ENCODE measurements at regions not wholly inside any gene's neighbourhood (a gene's known extent, or its start where the extent isn't known, plus 50 kb on each side); places are given as distances from the start of the nearest gene placed in this dataset.

- DNase-seq = no peak
- Mint-ChIP-seq H3K4me3 (no peak overlapping the region), H3K4me1 (ENCODE audit: low read depth) (no peaks in the 10 kb centered on the region), H3K27ac (no peak overlapping the region), H3K27me3 (no peaks in the 10 kb centered on the region), H3K9me3 (peaks cover 5% of the 10 kb centered on the region), H3K36me3 (no peaks in the 10 kb centered on the region)
- CTCF ChIA-PET = no interaction called here
- intact Hi-C loops (cut with micrococcal nuclease) = no loop called here
- POLR2A ChIA-PET = no interaction called here
Measured at GRCh38 chr21:16741141-16741665, 771.6 kb upstream of the CXADR start.

GRCh38 chr21:16742131-16742641 lies 770.7 kb upstream of the CXADR start:
- intact Hi-C loops (cut with micrococcal nuclease) = no loop called here
- no peak for DNase-seq
- CTCF ChIA-PET = no interaction called here

GRCh38 chr21:16742741-16743140 lies 770.1 kb upstream of the CXADR start:
- ChIA-PET CTCF (no interaction called here), POLR2A (no interaction called here)
- H3K27ac Mint-ChIP-seq = no peak overlapping the region
- no peak for DNase-seq
- H3K36me3 Mint-ChIP-seq = no peaks in the 10 kb centered on the region
- no peaks in the 10 kb centered on the region for H3K4me1 Mint-ChIP-seq (ENCODE audit: low read depth)
- H3K27me3 Mint-ChIP-seq = no peaks in the 10 kb centered on the region
- H3K4me3 Mint-ChIP-seq = no peak overlapping the region
- H3K9me3 Mint-ChIP-seq = peaks cover 3% of the 10 kb centered on the region
- intact Hi-C loops (cut with micrococcal nuclease) = no loop called here

More at GRCh38 chr21:16742131-16742641, 770.7 kb upstream of the CXADR start:
- Mint-ChIP-seq H3K27me3 (no peaks in the 10 kb centered on the region), H3K27ac (no peak overlapping the region), H3K4me3 (no peak overlapping the region), H3K9me3 (peaks cover 3% of the 10 kb centered on the region), H3K36me3 (no peaks in the 10 kb centered on the region), H3K4me1 (ENCODE audit: low read depth) (no peaks in the 10 kb centered on the region)
- POLR2A ChIA-PET = no interaction called here

- peaks cover 5% of the 10 kb centered on the region for H3K9me3 Mint-ChIP-seq
- H3K27me3 Mint-ChIP-seq = no peaks in the 10 kb centered on the region
- ChIA-PET POLR2A (no interaction called here), CTCF (no interaction called here)
- no peaks in the 10 kb centered on the region for H3K36me3 Mint-ChIP-seq
- no peak overlapping the region for H3K27ac Mint-ChIP-seq
- no peak overlapping the region for H3K4me3 Mint-ChIP-seq
- no peak for DNase-seq
- intact Hi-C loops (cut with micrococcal nuclease) = no loop called here
- H3K4me1 Mint-ChIP-seq (ENCODE audit: low read depth) = no peaks in the 10 kb centered on the region
Measured at GRCh38 chr21:16743317-16743716, 769.5 kb upstream of the CXADR start.

- H3K27ac Mint-ChIP-seq = no peak overlapping the region
- H3K4me3 Mint-ChIP-seq = no peak overlapping the region
- no peaks in the 10 kb centered on the region for H3K36me3 Mint-ChIP-seq
- H3K9me3 Mint-ChIP-seq = peaks cover 2% of the 10 kb centered on the region
- ChIA-PET POLR2A (no interaction called here), CTCF (no interaction called here)
- no peak for DNase-seq
- intact Hi-C loops (cut with micrococcal nuclease) = no loop called here
- H3K4me1 Mint-ChIP-seq (ENCODE audit: low read depth) = no peaks in the 10 kb centered on the region
- H3K27me3 Mint-ChIP-seq = no peaks in the 10 kb centered on the region
Measured at GRCh38 chr21:16750926-16751325, 761.9 kb upstream of the CXADR start.

- Mint-ChIP-seq H3K4me1 (ENCODE audit: low read depth) (no peaks in the 10 kb centered on the region), H3K27ac (no peak overlapping the region), H3K27me3 (no peaks in the 10 kb centered on the region), H3K9me3 (peaks cover 2% of the 10 kb centered on the region), H3K4me3 (no peak overlapping the region), H3K36me3 (no peaks in the 10 kb centered on the region)
- no peak for DNase-seq
- intact Hi-C loops (cut with micrococcal nuclease) = no loop called here
- CTCF ChIA-PET = no interaction called here
- POLR2A ChIA-PET = no interaction called here
Measured at GRCh38 chr21:16751695-16752474, 761.0 kb upstream of the CXADR start.

- no peaks in the 10 kb centered on the region for H3K36me3 Mint-ChIP-seq
- H3K4me3 Mint-ChIP-seq = no peak overlapping the region
- CTCF ChIA-PET = no interaction called here
- POLR2A ChIA-PET = no interaction called here
- no peak for DNase-seq
- peaks cover 2% of the 10 kb centered on the region for H3K9me3 Mint-ChIP-seq
- no peak overlapping the region for H3K27ac Mint-ChIP-seq
- intact Hi-C loops (cut with micrococcal nuclease) = no loop called here
- H3K4me1 Mint-ChIP-seq (ENCODE audit: low read depth) = no peaks in the 10 kb centered on the region
- no peaks in the 10 kb centered on the region for H3K27me3 Mint-ChIP-seq
Measured at GRCh38 chr21:16752475-16752857, 760.4 kb upstream of the CXADR start.

- POLR2A ChIA-PET = no interaction called here
- no peaks in the 10 kb centered on the region for H3K36me3 Mint-ChIP-seq
- CTCF ChIA-PET = no interaction called here
- no peaks in the 10 kb centered on the region for H3K27me3 Mint-ChIP-seq
- no peak overlapping the region for H3K4me3 Mint-ChIP-seq
- no peak for DNase-seq
- H3K4me1 Mint-ChIP-seq (ENCODE audit: low read depth) = no peaks in the 10 kb centered on the region
- no peak overlapping the region for H3K27ac Mint-ChIP-seq
- intact Hi-C loops (cut with micrococcal nuclease) = no loop called here
- no peaks in the 10 kb centered on the region for H3K9me3 Mint-ChIP-seq
Measured at GRCh38 chr21:16755061-16755460, 757.8 kb upstream of the CXADR start.

GRCh38 chr21:16767201-16767600 lies 745.6 kb upstream of the CXADR start:
- ChIA-PET POLR2A (no interaction called here), CTCF (no interaction called here)
- H3K9me3 Mint-ChIP-seq = peaks cover 6% of the 10 kb centered on the region

GRCh38 chr21:16768096-16768495 lies 744.7 kb upstream of the CXADR start:
- H3K4me1 Mint-ChIP-seq (ENCODE audit: low read depth) = no peaks in the 10 kb centered on the region
- POLR2A ChIA-PET = no interaction called here
- peaks cover 11% of the 10 kb centered on the region for H3K9me3 Mint-ChIP-seq
- H3K36me3 Mint-ChIP-seq = no peaks in the 10 kb centered on the region
- CTCF ChIA-PET = no interaction called here
- no peak overlapping the region for H3K4me3 Mint-ChIP-seq
- DNase-seq = no peak
- no peaks in the 10 kb centered on the region for H3K27me3 Mint-ChIP-seq
- H3K27ac Mint-ChIP-seq = no peak overlapping the region
- intact Hi-C loops (cut with micrococcal nuclease) = no loop called here

More at GRCh38 chr21:16767201-16767600, 745.6 kb upstream of the CXADR start:
- intact Hi-C loops (cut with micrococcal nuclease) = no loop called here
- Mint-ChIP-seq H3K36me3 (no peaks in the 10 kb centered on the region), H3K4me1 (ENCODE audit: low read depth) (no peaks in the 10 kb centered on the region), H3K4me3 (no peak overlapping the region), H3K27ac (no peak overlapping the region), H3K27me3 (no peaks in the 10 kb centered on the region)
- no peak for DNase-seq

- H3K4me3 Mint-ChIP-seq = no peak overlapping the region
- POLR2A ChIA-PET = no interaction called here
Measured at GRCh38 chr21:16770266-16770665, 742.6 kb upstream of the CXADR start.

GRCh38 chr21:16773206-16773605 lies 739.6 kb upstream of the CXADR start:
- Mint-ChIP-seq H3K9me3 (peaks cover 10% of the 10 kb centered on the region), H3K4me1 (ENCODE audit: low read depth) (no peaks in the 10 kb centered on the region), H3K36me3 (no peaks in the 10 kb centered on the region), H3K4me3 (no peak overlapping the region), H3K27me3 (no peaks in the 10 kb centered on the region), H3K27ac (no peak overlapping the region)
- CTCF ChIA-PET = no interaction called here
- no peak for DNase-seq
- intact Hi-C loops (cut with micrococcal nuclease) = no loop called here
- POLR2A ChIA-PET = no interaction called here

More at GRCh38 chr21:16770266-16770665, 742.6 kb upstream of the CXADR start:
- no peak overlapping the region for H3K27ac Mint-ChIP-seq
- H3K27me3 Mint-ChIP-seq = no peaks in the 10 kb centered on the region
- H3K36me3 Mint-ChIP-seq = no peaks in the 10 kb centered on the region
- CTCF ChIA-PET = no interaction called here
- intact Hi-C loops (cut with micrococcal nuclease) = no loop called here
- H3K4me1 Mint-ChIP-seq (ENCODE audit: low read depth) = no peaks in the 10 kb centered on the region
- peaks cover 11% of the 10 kb centered on the region for H3K9me3 Mint-ChIP-seq
- no peak for DNase-seq

- H3K27ac Mint-ChIP-seq = no peak overlapping the region
- H3K27me3 Mint-ChIP-seq = no peaks in the 10 kb centered on the region
- no peak overlapping the region for H3K4me3 Mint-ChIP-seq
- DNase-seq = no peak
- H3K4me1 Mint-ChIP-seq (ENCODE audit: low read depth) = no peaks in the 10 kb centered on the region
- intact Hi-C loops (cut with micrococcal nuclease) = no loop called here
- no peaks in the 10 kb centered on the region for H3K36me3 Mint-ChIP-seq
- CTCF ChIA-PET = no interaction called here
- POLR2A ChIA-PET = no interaction called here
- H3K9me3 Mint-ChIP-seq = peaks cover 8% of the 10 kb centered on the region
Measured at GRCh38 chr21:16775076-16775475, 737.8 kb upstream of the CXADR start.

Data from activated CD4-positive, alpha-beta memory T cell treated with anti-CD3 and anti-CD28 coated beads for 36 hours (primary cell).